ENCODE measurements at regions not wholly inside any gene's neighbourhood (a gene's known extent, or its start where the extent isn't known, plus 50 kb on each side); places are given as distances from the start of the nearest gene placed in this dataset.

DNA sequence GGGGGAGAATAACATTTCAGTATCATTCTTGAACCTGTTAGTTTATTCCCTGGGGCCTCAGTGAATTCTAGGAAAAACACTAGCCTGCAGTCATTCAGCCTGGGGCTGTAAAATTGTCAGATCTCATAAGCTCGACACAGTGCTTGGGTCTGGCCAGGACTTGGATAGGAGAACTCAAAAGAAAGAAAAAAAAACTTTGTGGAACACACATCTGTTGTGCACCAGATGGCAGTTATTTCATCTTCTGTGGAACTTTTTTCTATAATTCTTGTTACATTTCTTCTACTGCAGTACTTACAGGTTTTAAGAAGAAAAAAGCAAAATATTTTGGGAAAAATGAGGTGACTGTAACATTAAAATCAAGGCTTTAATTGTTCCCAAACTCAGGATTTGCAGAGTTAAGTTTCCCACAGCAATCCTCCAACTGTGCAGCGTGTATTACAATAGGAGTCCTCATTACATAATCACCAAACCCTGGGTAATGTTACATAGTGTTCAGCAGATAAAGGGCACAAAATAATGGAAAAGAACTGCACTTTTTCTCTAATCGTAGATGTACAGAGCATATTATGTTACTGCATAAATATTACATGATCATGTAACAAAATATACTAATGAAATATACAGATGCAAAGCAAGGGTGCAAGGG, 531.1 kb upstream of the CITED2 start:
- Mint-ChIP-seq H3K36me3 (ENCODE audit: low read depth) (no peaks in the 10 kb centered on the region), H3K4me3 (no peak overlapping the region), H3K9me3 (peaks cover 2% of the 10 kb centered on the region), H3K27me3 (ENCODE audit: low read depth) (no peaks in the 10 kb centered on the region), H3K4me1 (peaks cover 9% of the 10 kb centered on the region), H3K27ac (peak overlapping the region in 2 of 3 experiments; percentile 8 to 45)
- TF ChIP-seq, protein P1, sequence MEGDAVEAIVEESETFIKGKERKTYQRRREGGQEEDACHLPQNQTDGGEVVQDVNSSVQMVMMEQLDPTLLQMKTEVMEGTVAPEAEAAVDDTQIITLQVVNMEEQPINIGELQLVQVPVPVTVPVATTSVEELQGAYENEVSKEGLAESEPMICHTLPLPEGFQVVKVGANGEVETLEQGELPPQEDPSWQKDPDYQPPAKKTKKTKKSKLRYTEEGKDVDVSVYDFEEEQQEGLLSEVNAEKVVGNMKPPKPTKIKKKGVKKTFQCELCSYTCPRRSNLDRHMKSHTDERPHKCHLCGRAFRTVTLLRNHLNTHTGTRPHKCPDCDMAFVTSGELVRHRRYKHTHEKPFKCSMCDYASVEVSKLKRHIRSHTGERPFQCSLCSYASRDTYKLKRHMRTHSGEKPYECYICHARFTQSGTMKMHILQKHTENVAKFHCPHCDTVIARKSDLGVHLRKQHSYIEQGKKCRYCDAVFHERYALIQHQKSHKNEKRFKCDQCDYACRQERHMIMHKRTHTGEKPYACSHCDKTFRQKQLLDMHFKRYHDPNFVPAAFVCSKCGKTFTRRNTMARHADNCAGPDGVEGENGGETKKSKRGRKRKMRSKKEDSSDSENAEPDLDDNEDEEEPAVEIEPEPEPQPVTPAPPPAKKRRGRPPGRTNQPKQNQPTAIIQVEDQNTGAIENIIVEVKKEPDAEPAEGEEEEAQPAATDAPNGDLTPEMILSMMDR (IDR thresholded peaks at IDR 0.05; ENCODE audit: unreplicated experiment in 3 of 3) = no peak

DNA sequence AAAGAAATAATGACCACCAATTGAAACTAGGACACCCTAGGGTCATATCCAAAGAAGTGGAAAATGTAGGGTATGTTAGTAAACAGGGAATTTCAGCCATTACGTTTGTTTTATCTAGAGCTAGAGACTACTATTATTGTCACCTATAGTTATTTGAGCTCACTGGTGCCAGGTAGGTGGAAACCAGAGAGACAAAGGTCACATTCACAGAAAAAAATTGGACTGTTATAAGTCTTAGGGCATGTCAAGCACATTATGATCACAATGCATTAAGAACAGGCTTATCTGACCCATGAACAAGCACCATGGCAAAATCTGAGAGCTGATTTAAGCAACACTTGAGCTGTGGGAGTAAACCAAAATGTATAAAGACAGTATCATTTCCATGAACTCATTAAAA, 530.1 kb upstream of the CITED2 start:
- TF ChIP-seq, protein P1 (IDR thresholded peaks at IDR 0.05; ENCODE audit: unreplicated experiment in 3 of 3) = no peak
- Mint-ChIP-seq H3K9me3 (peaks cover 2% of the 10 kb centered on the region), H3K4me1 (peaks cover 9% of the 10 kb centered on the region)

DNA sequence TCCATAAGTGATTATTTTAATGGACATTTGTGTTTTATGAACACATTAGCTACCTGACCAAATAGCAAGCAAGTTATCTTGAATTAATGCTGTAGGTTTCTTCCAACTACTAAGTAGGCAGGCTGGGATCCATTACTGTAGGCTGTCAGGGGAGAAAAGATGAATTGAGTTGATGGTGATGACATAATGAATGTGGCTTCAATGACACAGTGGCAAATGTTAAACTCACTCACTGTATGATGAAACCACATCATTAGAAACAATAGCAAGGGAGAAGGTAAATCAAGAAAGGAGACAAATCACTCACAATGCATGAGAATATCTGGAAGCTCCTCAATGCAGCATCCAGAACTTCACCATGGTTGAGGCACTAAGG, 529.7 kb upstream of the CITED2 start:
- Mint-ChIP-seq H3K36me3 (ENCODE audit: low read depth) (no peaks in the 10 kb centered on the region), H3K27me3 (ENCODE audit: low read depth) (no peaks in the 10 kb centered on the region), H3K4me3 (no peak overlapping the region), H3K4me1 (peaks cover 9% of the 10 kb centered on the region), H3K27ac (no peak overlapping the region), H3K9me3 (peaks cover 2% of the 10 kb centered on the region)
- TF ChIP-seq, protein P1 (IDR thresholded peaks at IDR 0.05; ENCODE audit: unreplicated experiment in 3 of 3) = no peak

More for the DNA sequence above, 530.1 kb upstream of the CITED2 start:
- no peak overlapping the region for H3K4me3 Mint-ChIP-seq
- H3K27me3 Mint-ChIP-seq (ENCODE audit: low read depth) = no peaks in the 10 kb centered on the region
- H3K36me3 Mint-ChIP-seq (ENCODE audit: low read depth) = no peaks in the 10 kb centered on the region
- no peak overlapping the region for H3K27ac Mint-ChIP-seq

DNA sequence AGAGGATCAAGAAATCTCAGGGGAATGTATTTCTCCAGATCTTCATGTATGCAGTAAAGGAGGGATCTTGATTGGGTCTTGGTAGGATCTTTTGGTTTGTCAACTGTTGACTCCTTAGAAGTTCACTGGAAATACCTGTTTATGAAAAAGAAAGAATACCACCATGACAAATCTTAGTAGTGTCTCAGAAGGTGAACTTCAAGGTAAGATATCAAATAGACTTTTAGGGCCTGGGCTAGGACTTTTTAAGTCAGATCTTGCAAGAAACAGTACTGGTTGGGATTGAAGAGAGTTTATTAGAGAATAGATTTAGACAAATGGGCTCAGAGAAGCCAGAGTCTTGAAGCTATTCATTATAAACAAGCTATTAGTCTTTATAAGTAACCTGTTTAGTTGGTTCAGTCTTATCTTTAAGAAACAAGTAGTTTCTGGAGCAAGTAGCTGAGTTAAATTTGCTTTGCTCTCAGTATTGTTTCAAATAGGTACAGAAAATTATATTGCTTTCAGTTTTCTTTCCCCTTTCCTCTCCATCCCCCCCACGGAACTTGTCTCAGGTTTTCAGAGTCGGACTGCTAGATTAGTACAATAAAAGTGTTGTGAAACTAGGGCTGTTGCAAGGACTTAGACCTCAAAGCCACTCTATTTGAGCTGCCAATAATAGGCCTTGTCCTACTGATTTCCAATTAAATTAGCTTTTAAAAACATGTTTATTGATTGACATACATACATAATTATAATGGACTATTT, 529.1 kb upstream of the CITED2 start:
- H3K4me3 Mint-ChIP-seq = no peak overlapping the region
- peaks cover 9% of the 10 kb centered on the region for H3K4me1 Mint-ChIP-seq
- no peaks in the 10 kb centered on the region for H3K27me3 Mint-ChIP-seq (ENCODE audit: low read depth)
- TF ChIP-seq, protein P1 (IDR thresholded peaks at IDR 0.05; ENCODE audit: unreplicated experiment in 3 of 3) = no peak
- peaks cover 2% of the 10 kb centered on the region for H3K9me3 Mint-ChIP-seq
- H3K27ac Mint-ChIP-seq = no peak overlapping the region
- H3K36me3 Mint-ChIP-seq (ENCODE audit: low read depth) = no peaks in the 10 kb centered on the region

GRCh38 chr6:139895205-139895793, 520.9 kb upstream of the CITED2 start:
- Mint-ChIP-seq H3K27me3 (ENCODE audit: low read depth) (no peaks in the 10 kb centered on the region), H3K4me1 (no peaks in the 10 kb centered on the region), H3K9me3 (no peaks in the 10 kb centered on the region), H3K27ac (no peak overlapping the region), H3K4me3 (no peak overlapping the region), H3K36me3 (ENCODE audit: low read depth) (no peaks in the 10 kb centered on the region)
- TF ChIP-seq, protein P1 (IDR thresholded peaks at IDR 0.05; ENCODE audit: unreplicated experiment in 3 of 3) = peak in 1 of 3 experiments; percentile 9

All from nephron (organoid).